T-helper 1 cell (primary cell): ENCODE measurements at regions not wholly inside any gene's neighbourhood (a gene's known extent, or its start where the extent isn't known, plus 50 kb on each side); places are given as distances from the start of the nearest gene placed in this dataset.

ENCODE experiments used
- DNase-seq, 5 donors: peaks; one replicate each; pipeline ENCODE4 v3.0.0-alpha.2; 2012 to 2020

- DNase-seq, result no peak
Measured at GRCh38 chr10:111523016-111523415, 446.2 kb downstream of the ADRA2A start.

- no peak for DNase-seq
Measured at GRCh38 chr10:111524134-111524533, 447.3 kb downstream of the ADRA2A start.

DNA sequence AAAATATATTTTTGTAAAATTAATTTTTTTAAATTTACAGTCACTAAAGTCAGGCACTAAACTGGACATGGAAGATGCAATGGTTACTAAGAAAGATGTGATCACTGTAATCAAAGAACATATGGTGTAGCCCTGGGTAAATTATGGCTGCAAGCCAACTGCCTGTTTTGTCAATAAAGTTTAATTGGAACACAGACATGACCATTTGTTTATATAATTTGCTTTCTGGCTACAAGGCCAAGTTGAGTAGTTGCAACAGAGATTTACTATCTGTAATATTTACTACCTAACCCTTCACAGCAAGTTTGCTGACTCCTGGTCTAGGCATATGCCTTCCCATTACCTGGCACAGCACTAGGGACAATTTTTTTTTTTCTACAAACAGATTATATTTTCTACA is 448.9 kb downstream of the ADRA2A start:
- DNase-seq, result no peak

GRCh38 chr10:111531690-111532089 is 454.9 kb downstream of the ADRA2A start:
- no peak for DNase-seq

- DNase-seq, result no peak
Measured at GRCh38 chr10:111532139-111532538, 455.3 kb downstream of the ADRA2A start.

- DNase-seq, result no peak
Measured at GRCh38 chr10:111539246-111539645, 462.4 kb downstream of the ADRA2A start.

DNA sequence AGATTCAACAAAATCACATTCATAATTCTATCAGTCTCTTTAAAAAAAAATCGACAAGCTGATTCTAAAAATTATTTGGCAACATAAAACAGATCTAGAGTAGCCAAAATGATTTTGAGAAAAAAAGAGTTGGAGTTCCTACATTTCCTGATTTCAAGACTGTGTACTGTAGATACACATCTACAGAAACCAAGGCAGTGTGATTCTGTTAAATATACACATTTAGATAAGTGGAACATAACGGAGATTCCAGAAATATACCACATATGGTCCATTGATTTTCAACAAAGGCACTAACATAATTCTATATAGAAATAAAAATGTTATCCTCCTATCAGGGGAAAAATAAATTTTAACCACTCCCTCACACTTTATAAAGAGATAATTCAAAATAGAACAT is 467.0 kb downstream of the ADRA2A start:
- no peak for DNase-seq

- DNase-seq, result no peak
Measured at GRCh38 chr10:111545861-111546605, 469.2 kb downstream of the ADRA2A start.

GRCh38 chr10:111548084-111548726 is 471.4 kb downstream of the ADRA2A start:
- no peak for DNase-seq

GRCh38 chr10:111551001-111551400 is 474.2 kb downstream of the ADRA2A start:
- no peak for DNase-seq

DNA sequence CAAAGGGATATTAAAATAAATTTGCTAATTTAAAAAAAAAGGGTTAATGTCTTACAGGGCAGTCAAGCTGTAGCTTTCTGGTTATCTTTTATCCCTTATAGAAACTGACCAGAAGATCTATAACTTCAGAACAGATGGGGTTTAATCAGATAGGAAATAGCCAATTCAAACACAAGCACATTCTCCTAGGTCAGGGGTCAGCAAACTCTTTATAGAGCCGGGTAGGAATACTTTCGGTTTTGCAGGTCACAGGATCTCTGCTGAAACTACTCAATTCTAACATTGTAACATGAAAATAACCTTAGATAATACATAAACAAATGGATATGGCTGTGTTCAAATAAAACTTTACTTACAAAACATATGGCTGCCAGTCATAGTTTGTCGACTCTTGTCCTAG is 479.8 kb downstream of the ADRA2A start:
- no peak for DNase-seq

GRCh38 chr10:111558211-111558610 is 481.4 kb downstream of the ADRA2A start:
- no peak for DNase-seq

GRCh38 chr10:111560027-111560426 is 483.2 kb downstream of the ADRA2A start:
- DNase-seq, result no peak

GRCh38 chr10:111561124-111561523 is 484.3 kb downstream of the ADRA2A start:
- no peak for DNase-seq

GRCh38 chr10:111565542-111565941 is 488.7 kb downstream of the ADRA2A start:
- no peak for DNase-seq

GRCh38 chr10:111578076-111578475 is 501.2 kb downstream of the ADRA2A start:
- no peak for DNase-seq

GRCh38 chr10:111579473-111579872 is 502.6 kb downstream of the ADRA2A start:
- no peak for DNase-seq

DNA sequence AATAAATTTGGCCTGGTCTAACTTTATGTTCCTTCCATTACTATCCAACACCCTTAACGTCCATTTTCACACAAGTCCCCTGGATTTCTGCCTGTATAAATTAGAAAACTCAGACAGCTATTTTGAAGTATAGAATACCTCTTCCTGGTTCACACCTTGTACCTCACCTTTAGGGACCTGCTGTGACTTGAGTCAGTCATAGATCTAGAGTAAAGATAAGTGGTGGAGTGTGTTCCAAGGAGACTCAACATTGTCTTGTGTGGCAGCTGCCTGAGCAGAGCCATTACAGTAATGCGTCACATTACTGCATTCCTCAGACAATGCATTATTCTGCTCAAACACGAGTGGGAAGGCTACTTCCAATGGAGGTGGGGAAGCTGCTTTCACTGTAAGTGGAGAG is 513.9 kb downstream of the ADRA2A start:
- no peak for DNase-seq

DNA sequence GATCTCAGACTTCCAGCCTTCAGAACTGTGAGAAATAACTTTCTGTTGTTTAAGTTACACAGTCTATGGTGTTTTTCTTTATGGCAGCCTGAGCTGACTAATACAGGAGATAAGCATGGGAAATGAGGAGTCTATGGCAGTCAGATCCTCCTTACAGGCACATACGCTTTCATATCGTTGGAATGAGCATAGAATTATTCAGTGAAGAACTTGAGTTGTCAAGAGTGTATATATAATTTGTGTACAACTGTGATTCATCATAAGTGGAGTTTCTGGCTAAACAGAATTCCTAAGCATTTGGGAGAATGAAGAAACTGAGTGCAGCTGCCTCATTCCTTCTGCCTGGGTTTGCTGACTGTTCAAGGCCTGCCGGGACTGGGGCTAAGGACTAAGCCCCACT is 516.7 kb downstream of the ADRA2A start:
- no peak for DNase-seq

DNA sequence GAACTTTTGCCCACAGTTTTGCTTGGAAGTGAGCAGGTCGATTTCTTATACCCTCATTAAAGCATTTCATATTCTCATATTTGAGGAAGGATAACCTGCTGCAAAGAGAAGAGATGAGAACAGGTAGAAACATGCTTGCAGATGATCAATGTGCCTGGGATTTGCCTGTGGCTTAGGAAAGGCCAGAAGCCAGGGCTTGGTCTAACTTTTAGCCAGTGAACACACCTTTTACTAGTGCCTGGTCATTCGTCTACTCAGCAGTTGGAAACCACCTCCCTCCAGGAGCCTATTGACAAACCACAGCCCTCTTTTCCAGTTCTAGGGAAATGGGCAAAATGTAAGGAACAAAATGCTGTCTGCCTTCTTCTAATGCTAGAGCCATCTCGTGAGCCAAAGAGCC is 518.3 kb downstream of the ADRA2A start:
- DNase-seq, result no peak

GRCh38 chr10:111598433-111599059 is 521.7 kb downstream of the ADRA2A start:
- DNase-seq, result peak in 4 of 5 donors; percentile 4 to 45 (median 28)

GRCh38 chr10:111599943-111600342 is 523.1 kb downstream of the ADRA2A start:
- no peak for DNase-seq

DNA sequence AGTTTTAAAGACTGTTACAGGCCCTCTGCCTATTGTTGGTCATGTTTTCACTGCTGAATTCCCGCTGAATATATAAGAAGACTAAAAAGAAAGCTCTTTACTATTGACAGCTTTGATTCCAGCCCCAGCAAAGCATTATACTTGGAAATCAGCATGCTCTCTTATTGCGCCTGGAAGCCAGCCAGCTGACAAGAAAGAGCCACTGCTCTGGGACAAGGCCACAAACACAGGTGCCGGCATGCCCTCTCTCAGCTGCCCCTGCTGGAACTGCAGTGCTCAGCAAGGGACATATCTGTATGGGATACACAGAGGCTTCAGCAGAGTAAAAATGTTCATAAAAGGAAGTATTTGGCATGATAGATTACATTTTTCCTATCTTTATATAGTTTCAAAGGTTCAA is 523.9 kb downstream of the ADRA2A start:
- DNase-seq, result no peak

GRCh38 chr10:111612273-111612672 is 535.4 kb downstream of the ADRA2A start:
- no peak for DNase-seq
